ENCODE measurements at regions not wholly inside any gene's neighbourhood (a gene's known extent, or its start where the extent isn't known, plus 50 kb on each side); places are given as distances from the start of the nearest gene placed in this dataset.

- H3K4me1 ChIP-seq (ENCODE audit: control insufficient read depth in 2 of 2, insufficient read depth in 2 of 2, low read length in 2 of 2): no peaks in the 10 kb centered on the region
- H3K36me3 Mint-ChIP-seq: no peaks in the 10 kb centered on the region
- H3K4me3 Mint-ChIP-seq: no peak overlapping the region
- no peaks in the 10 kb centered on the region for H3K27me3 ChIP-seq (ENCODE audit: control insufficient read depth in 2 of 2, insufficient read depth in 2 of 2, low read length in 2 of 2)
- peak overlapping the region in 4 of 9 donors; percentile 29 to 61 (median 45) for H3K27ac Mint-ChIP-seq
- H3K9me3 Mint-ChIP-seq: no peaks in the 10 kb centered on the region
- no peaks in the 10 kb centered on the region for H3K36me3 ChIP-seq (ENCODE audit: control insufficient read depth in 2 of 3, insufficient read depth in 3 of 3, low read length in 3 of 3)
- H3K9me3 ChIP-seq (ENCODE audit: control insufficient read depth in 2 of 3, low read length in 3 of 3): no peaks in the 10 kb centered on the region
- no peak for DNase-seq
- ChIA-PET POLR2A (interaction anchor here (0.6 kb wide), 1 partner anchor 52 kb away, joined by 3 read pairs; no protein-coding TSS in a partner anchor), CTCF (interaction anchor here (0.6 to 1.1 kb wide), 3 partner anchors 49 to 95 kb away, joined by 3 to 4 read pairs (median 3); no protein-coding TSS in a partner anchor)
- no peak overlapping the region for H3K27ac ChIP-seq (ENCODE audit: low read depth, low read length)
- intact Hi-C loops (cut with micrococcal nuclease): loop anchor here in 1 of 2 donors (2.0 to 5.0 kb wide), 2 partner anchors 13 to 36 kb away; no protein-coding TSS in a partner anchor
- no peak overlapping the region for H3K4me3 ChIP-seq (ENCODE audit: low read length)
- peaks cover 13 to 37% (median 26%) of the 10 kb centered on the region in 7 donors for H3K4me1 Mint-ChIP-seq
- ATAC-seq: no peak
- H3K27me3 Mint-ChIP-seq: no peaks in the 10 kb centered on the region
Measured at GRCh38 chr3:153257673-153258351, 95.8 kb downstream of the RAP2B start.

- intact Hi-C loops (cut with micrococcal nuclease): loop anchor here in 1 of 2 donors (5.0 kb wide), 1 partner anchor 38 kb away; no protein-coding TSS in a partner anchor
- POLR2A ChIA-PET: no interaction called here
- DNase-seq (no peak), ATAC-seq (no peak)
- Mint-ChIP-seq H3K27ac (no peak overlapping the region), H3K27me3 (no peaks in the 10 kb centered on the region), H3K4me1 (peaks cover 18 to 37% (median 31%) of the 10 kb centered on the region in 7 donors), H3K36me3 (peaks cover 0 to 9% (median 4%) of the 10 kb centered on the region in 5 donors), H3K4me3 (peak overlapping the region in 1 of 10 donors; percentile 1), H3K9me3 (peaks cover 0 to 8% (median 0%) of the 10 kb centered on the region in 11 donors)
- Histone ChIP-seq H3K4me1 (ENCODE audit: control insufficient read depth in 2 of 2, insufficient read depth in 2 of 2, low read length in 2 of 2) (no peaks in the 10 kb centered on the region), H3K9me3 (ENCODE audit: control insufficient read depth in 2 of 3, low read length in 3 of 3) (no peaks in the 10 kb centered on the region), H3K4me3 (ENCODE audit: low read length) (no peak overlapping the region), H3K27me3 (ENCODE audit: control insufficient read depth in 2 of 2, insufficient read depth in 2 of 2, low read length in 2 of 2) (no peaks in the 10 kb centered on the region), H3K27ac (ENCODE audit: low read depth, low read length) (no peak overlapping the region), H3K36me3 (ENCODE audit: control insufficient read depth in 2 of 3, insufficient read depth in 3 of 3, low read length in 3 of 3) (no peaks in the 10 kb centered on the region)
- CTCF ChIA-PET: interaction anchor here (0.6 to 1.0 kb wide), 2 partner anchors 24 to 30 kb away, joined by 3 read pairs; no protein-coding TSS in a partner anchor
Measured at GRCh38 chr3:153259956-153260355, 97.9 kb downstream of the RAP2B start.

DNA sequence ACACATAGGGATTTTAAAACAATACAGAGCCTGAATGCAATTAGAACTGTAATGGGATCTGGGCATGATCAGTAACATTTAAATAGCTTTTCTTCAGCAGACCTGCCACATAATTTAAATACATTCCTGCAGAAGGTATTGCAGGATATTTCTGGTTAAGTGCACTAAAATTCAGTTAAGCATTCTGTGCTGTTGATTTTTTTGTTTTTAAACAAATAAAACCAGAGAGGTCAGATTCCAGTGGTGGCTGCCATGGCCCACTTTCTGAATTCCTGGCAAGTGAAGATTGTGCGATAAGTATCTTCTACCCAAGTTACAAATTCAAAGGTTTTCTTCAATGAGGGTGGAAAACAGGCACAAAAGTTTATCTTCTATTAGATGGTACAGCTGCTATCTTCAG, 98.7 kb downstream of the RAP2B start:
- intact Hi-C loops (cut with micrococcal nuclease): no loop called here
- Histone ChIP-seq H3K36me3 (ENCODE audit: control insufficient read depth in 2 of 3, insufficient read depth in 3 of 3, low read length in 3 of 3) (no peaks in the 10 kb centered on the region), H3K4me1 (ENCODE audit: control insufficient read depth in 2 of 2, insufficient read depth in 2 of 2, low read length in 2 of 2) (no peaks in the 10 kb centered on the region), H3K4me3 (ENCODE audit: low read length) (no peak overlapping the region), H3K9me3 (ENCODE audit: control insufficient read depth in 2 of 3, low read length in 3 of 3) (no peaks in the 10 kb centered on the region), H3K27me3 (ENCODE audit: control insufficient read depth in 2 of 2, insufficient read depth in 2 of 2, low read length in 2 of 2) (no peaks in the 10 kb centered on the region), H3K27ac (ENCODE audit: low read depth, low read length) (no peak overlapping the region)
- Mint-ChIP-seq H3K4me3 (no peak overlapping the region), H3K27me3 (no peaks in the 10 kb centered on the region), H3K4me1 (peaks cover 20 to 37% (median 30%) of the 10 kb centered on the region in 7 donors), H3K9me3 (peaks cover 0 to 11% (median 0%) of the 10 kb centered on the region in 11 donors), H3K27ac (no peak overlapping the region), H3K36me3 (peaks cover 2 to 9% (median 5%) of the 10 kb centered on the region in 5 donors)
- POLR2A ChIA-PET: no interaction called here
- CTCF ChIA-PET: interaction anchor here (0.8 to 1.0 kb wide), 2 partner anchors 7 to 30 kb away, joined by 3 read pairs; no protein-coding TSS in a partner anchor
- no peak for DNase-seq
- no peak for ATAC-seq

DNA sequence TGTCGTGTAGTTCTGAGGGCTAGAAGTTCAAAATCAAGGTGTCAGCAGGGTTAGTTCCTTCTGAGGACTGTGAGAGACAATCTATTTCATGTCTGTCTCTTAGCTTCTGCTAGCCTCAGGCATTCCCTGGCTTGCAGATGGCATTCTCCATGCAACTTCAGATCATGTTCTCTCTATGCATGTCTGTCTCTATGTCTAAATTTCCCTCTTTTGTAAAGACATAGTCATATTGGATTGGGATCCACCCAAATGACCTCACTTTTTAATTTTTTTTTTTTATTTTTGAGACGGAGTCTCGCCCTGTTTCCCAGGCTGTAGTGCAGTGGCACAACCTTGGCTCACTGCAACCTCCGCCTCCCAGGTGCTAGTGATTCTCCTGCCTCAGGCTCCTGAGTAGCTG, 104.6 kb downstream of the RAP2B start:
- CTCF ChIA-PET: interaction anchor here (0.6 kb wide), 1 partner anchor 42 kb away, joined by 3 read pairs; no protein-coding TSS in a partner anchor
- Mint-ChIP-seq H3K9me3 (peaks cover 0 to 17% (median 4%) of the 10 kb centered on the region in 11 donors), H3K27me3 (no peaks in the 10 kb centered on the region), H3K4me1 (peaks cover 4 to 18% (median 9%) of the 10 kb centered on the region in 7 donors), H3K4me3 (no peak overlapping the region), H3K36me3 (peaks cover 6 to 11% (median 8%) of the 10 kb centered on the region in 5 donors), H3K27ac (no peak overlapping the region)
- no peak overlapping the region for H3K27ac ChIP-seq (ENCODE audit: low read depth, low read length)
- intact Hi-C loops (cut with micrococcal nuclease): no loop called here
- DNase-seq: no peak
- ATAC-seq: no peak
- H3K9me3 ChIP-seq (ENCODE audit: control insufficient read depth in 2 of 3, low read length in 3 of 3): no peaks in the 10 kb centered on the region
- no peak overlapping the region for H3K4me3 ChIP-seq (ENCODE audit: low read length)
- no peaks in the 10 kb centered on the region for H3K4me1 ChIP-seq (ENCODE audit: control insufficient read depth in 2 of 2, insufficient read depth in 2 of 2, low read length in 2 of 2)
- no peaks in the 10 kb centered on the region for H3K27me3 ChIP-seq (ENCODE audit: control insufficient read depth in 2 of 2, insufficient read depth in 2 of 2, low read length in 2 of 2)
- H3K36me3 ChIP-seq (ENCODE audit: control insufficient read depth in 2 of 3, insufficient read depth in 3 of 3, low read length in 3 of 3): no peaks in the 10 kb centered on the region
- POLR2A ChIA-PET: interaction anchor here (0.7 kb wide), 1 partner anchor 24 kb away, joined by 4 read pairs; no protein-coding TSS in a partner anchor

GRCh38 chr3:153268564-153269279, 106.7 kb downstream of the RAP2B start:
- Mint-ChIP-seq H3K27me3 (no peaks in the 10 kb centered on the region), H3K27ac (no peak overlapping the region), H3K4me3 (no peak overlapping the region), H3K9me3 (peaks cover 0 to 14% (median 4%) of the 10 kb centered on the region in 11 donors), H3K36me3 (peaks cover 0 to 11% (median 4%) of the 10 kb centered on the region in 5 donors), H3K4me1 (peaks cover under 1 to 36% (median 26%) of the 10 kb centered on the region in 7 donors)
- intact Hi-C loops (cut with micrococcal nuclease): no loop called here
- Histone ChIP-seq H3K36me3 (ENCODE audit: control insufficient read depth in 2 of 3, insufficient read depth in 3 of 3, low read length in 3 of 3) (no peaks in the 10 kb centered on the region), H3K9me3 (ENCODE audit: control insufficient read depth in 2 of 3, low read length in 3 of 3) (no peaks in the 10 kb centered on the region), H3K4me3 (ENCODE audit: low read length) (no peak overlapping the region), H3K27ac (ENCODE audit: low read depth, low read length) (no peak overlapping the region), H3K4me1 (ENCODE audit: control insufficient read depth in 2 of 2, insufficient read depth in 2 of 2, low read length in 2 of 2) (no peaks in the 10 kb centered on the region), H3K27me3 (ENCODE audit: control insufficient read depth in 2 of 2, insufficient read depth in 2 of 2, low read length in 2 of 2) (no peaks in the 10 kb centered on the region)
- no peak for DNase-seq
- CTCF ChIA-PET: no interaction called here
- POLR2A ChIA-PET: no interaction called here
- ATAC-seq: no peak

DNA sequence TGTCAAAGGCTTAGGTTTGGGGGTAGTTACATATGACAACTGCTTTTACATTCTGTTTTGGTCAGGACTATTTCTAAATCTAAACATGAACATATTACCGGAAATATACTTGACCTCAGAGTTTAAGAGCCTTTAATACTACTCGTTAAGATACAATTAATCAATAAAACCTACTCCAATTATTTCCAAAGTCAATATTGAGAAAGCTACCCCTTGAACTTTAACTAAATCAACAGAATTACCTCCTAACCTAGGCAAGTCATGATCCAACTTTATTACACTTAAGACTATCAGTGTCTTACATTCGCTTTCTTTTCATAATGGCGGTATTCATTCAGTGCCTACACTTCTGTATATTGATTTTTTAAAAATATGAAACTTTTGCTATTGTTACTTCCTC, 107.7 kb downstream of the RAP2B start:
- H3K4me3 ChIP-seq (ENCODE audit: low read length): no peak overlapping the region
- no peaks in the 10 kb centered on the region for H3K27me3 Mint-ChIP-seq
- intact Hi-C loops (cut with micrococcal nuclease): loop anchor here in 1 of 2 donors (2.0 kb wide), 1 partner anchor 13 kb away; no protein-coding TSS in a partner anchor
- peaks cover 0 to 7% (median 4%) of the 10 kb centered on the region in 5 donors for H3K36me3 Mint-ChIP-seq
- no peaks in the 10 kb centered on the region for H3K9me3 ChIP-seq (ENCODE audit: control insufficient read depth in 2 of 3, low read length in 3 of 3)
- DNase-seq (no peak), ATAC-seq (no peak)
- H3K27me3 ChIP-seq (ENCODE audit: control insufficient read depth in 2 of 2, insufficient read depth in 2 of 2, low read length in 2 of 2): no peaks in the 10 kb centered on the region
- no peaks in the 10 kb centered on the region for H3K4me1 ChIP-seq (ENCODE audit: control insufficient read depth in 2 of 2, insufficient read depth in 2 of 2, low read length in 2 of 2)
- no peak overlapping the region for H3K4me3 Mint-ChIP-seq
- H3K4me1 Mint-ChIP-seq: peaks cover 0 to 37% (median 26%) of the 10 kb centered on the region in 7 donors
- no peaks in the 10 kb centered on the region for H3K36me3 ChIP-seq (ENCODE audit: control insufficient read depth in 2 of 3, insufficient read depth in 3 of 3, low read length in 3 of 3)
- ChIA-PET POLR2A (interaction anchor here (0.7 kb wide), 2 partner anchors 1001 to 1053 kb away, joined by 3 read pairs; no protein-coding TSS in a partner anchor), CTCF (no interaction called here)
- H3K27ac Mint-ChIP-seq: no peak overlapping the region
- H3K9me3 Mint-ChIP-seq: peaks cover 0 to 12% (median 0%) of the 10 kb centered on the region in 11 donors
- H3K27ac ChIP-seq (ENCODE audit: low read depth, low read length): no peak overlapping the region
